K562 (cell line): ENCODE measurements at regions not wholly inside any gene's neighbourhood (a gene's known extent, or its start where the extent isn't known, plus 50 kb on each side); places are given as distances from the start of the nearest gene placed in this dataset.

Experiments
- ADNP ChIP-seq: fragments of 200-800 bp; sonication (Bioruptor generic); IDR thresholded peaks from 2 replicates; pipeline ENCODE4 v1.6.1; 2016; ENCODE audit warnings: missing genetic modification characterization, missing compliant biosample characterization
- CHD1 ChIP-seq: fragments of 200-600 bp; sonication (generic); IDR thresholded peaks from one replicate; pipeline ENCODE4 v1.6.1; 2012; ENCODE audit warnings: mild to moderate bottlenecking, moderate library complexity, low read length, inconsistent platforms
- EP300 ChIP-seq: IDR thresholded peaks from 2 replicates; pipeline ENCODE4 v1.6.1; 2012; ENCODE audit warnings: low read length, improper control_type of control experiment
- JUNB ChIP-seq: fragments of 450-650 bp; formaldehyde crosslinking; conservative IDR thresholded peaks from 2 replicates; pipeline ENCODE4 v1.4.0; 2020; ENCODE audit warnings: mild to moderate bottlenecking
- SIX5 ChIP-seq, 2 experiments: IDR thresholded peaks; 2 replicates each; pipeline ENCODE4 v1.6.1; 2011; ENCODE audit warnings: low read length in 2 of 2, borderline replicate concordance in 1 of 2, low read depth in 1 of 2, mild to moderate bottlenecking in 1 of 2, moderate library complexity in 1 of 2; ENCODE audit not compliant: insufficient read depth in 1 of 2
- TF ChIP-seq, protein P1 (sequence below), 3 experiments: IDR thresholded peaks in 2 of 3; conservative IDR thresholded peaks in 1 of 3; 2 replicates each; pipeline ENCODE4 v1.5.1; 2011 to 2012; ENCODE audit warnings: low read length in 3 of 3, mild to moderate bottlenecking in 3 of 3, control low read depth in 2 of 3, improper control_type of control experiment in 1 of 3, inconsistent platforms in 1 of 3, low read depth in 1 of 3, mixed read lengths in 1 of 3, moderate library complexity in 1 of 3; ENCODE audit not compliant: insufficient read depth in 2 of 3

DNA sequence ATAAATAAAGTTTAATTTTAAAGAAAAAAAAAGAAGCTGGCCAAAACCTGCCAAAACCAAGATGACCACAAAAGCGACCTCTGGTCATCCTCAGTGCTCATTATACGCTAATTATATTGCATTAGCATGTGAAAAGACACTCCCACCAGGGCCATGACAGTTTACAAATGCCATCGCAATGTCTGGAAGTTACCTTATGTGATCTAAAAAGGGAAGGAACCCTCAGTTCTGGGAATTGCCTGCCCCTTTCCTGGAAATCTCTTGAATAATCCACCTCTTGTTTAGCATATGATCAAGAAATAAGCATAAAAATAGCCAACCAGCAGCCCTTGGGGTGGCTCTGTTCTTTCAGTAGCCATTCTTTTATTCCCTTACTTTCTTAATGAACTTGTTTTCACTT lies 178.3 kb upstream of the MAP1B start:
- no peak for TF ChIP-seq SIX5 (IDR thresholded peaks at IDR 0.05; ENCODE audit: borderline replicate concordance in 1 of 2, insufficient read depth in 1 of 2, low read depth in 1 of 2, low read length in 2 of 2)
- TF ChIP-seq EP300, result no peak
- no peak for TF ChIP-seq CHD1
- TF ChIP-seq ADNP, result no peak
- no peak for TF ChIP-seq JUNB (CRISPR knock-in tag)
- TF ChIP-seq, protein P1, sequence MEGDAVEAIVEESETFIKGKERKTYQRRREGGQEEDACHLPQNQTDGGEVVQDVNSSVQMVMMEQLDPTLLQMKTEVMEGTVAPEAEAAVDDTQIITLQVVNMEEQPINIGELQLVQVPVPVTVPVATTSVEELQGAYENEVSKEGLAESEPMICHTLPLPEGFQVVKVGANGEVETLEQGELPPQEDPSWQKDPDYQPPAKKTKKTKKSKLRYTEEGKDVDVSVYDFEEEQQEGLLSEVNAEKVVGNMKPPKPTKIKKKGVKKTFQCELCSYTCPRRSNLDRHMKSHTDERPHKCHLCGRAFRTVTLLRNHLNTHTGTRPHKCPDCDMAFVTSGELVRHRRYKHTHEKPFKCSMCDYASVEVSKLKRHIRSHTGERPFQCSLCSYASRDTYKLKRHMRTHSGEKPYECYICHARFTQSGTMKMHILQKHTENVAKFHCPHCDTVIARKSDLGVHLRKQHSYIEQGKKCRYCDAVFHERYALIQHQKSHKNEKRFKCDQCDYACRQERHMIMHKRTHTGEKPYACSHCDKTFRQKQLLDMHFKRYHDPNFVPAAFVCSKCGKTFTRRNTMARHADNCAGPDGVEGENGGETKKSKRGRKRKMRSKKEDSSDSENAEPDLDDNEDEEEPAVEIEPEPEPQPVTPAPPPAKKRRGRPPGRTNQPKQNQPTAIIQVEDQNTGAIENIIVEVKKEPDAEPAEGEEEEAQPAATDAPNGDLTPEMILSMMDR (IDR thresholded peaks at IDR 0.05 in 2 of 3, conservative IDR thresholded peaks at IDR 0.05 in 1 of 3; ENCODE audit: insufficient read depth in 2 of 3, low read depth in 1 of 3, low read length in 3 of 3), result no peak
